ENCODE measurements at regions not wholly inside any gene's neighbourhood (a gene's known extent, or its start where the extent isn't known, plus 50 kb on each side); places are given as distances from the start of the nearest gene placed in this dataset.

- peak overlapping the region; percentile 40 for H3K4me3 ChIP-seq (ENCODE audit: low read length)
- TF ChIP-seq CTCF (conservative IDR thresholded peaks at IDR 0.05; ENCODE audit: low read depth, low read length), result peak; percentile 99
- no peak for DNase-seq (ENCODE audit: low read depth)
Measured at GRCh38 chr6:27772261-27773001, 139.8 kb downstream of the OR2B2 start.

GRCh38 chr6:27771235-27771634 is 141.0 kb downstream of the OR2B2 start:
- DNase-seq (ENCODE audit: low read depth), result no peak
- no peak for TF ChIP-seq CTCF (conservative IDR thresholded peaks at IDR 0.05; ENCODE audit: low read depth, low read length)
- no peak overlapping the region for H3K4me3 ChIP-seq (ENCODE audit: low read length)

GRCh38 chr6:27770724-27771123 is 141.5 kb downstream of the OR2B2 start:
- H3K4me3 ChIP-seq (ENCODE audit: low read length), result no peak overlapping the region
- no peak for DNase-seq (ENCODE audit: low read depth)
- TF ChIP-seq CTCF (conservative IDR thresholded peaks at IDR 0.05; ENCODE audit: low read depth, low read length), result no peak

- TF ChIP-seq CTCF (conservative IDR thresholded peaks at IDR 0.05; ENCODE audit: low read depth, low read length), result no peak
- H3K4me3 ChIP-seq (ENCODE audit: low read length), result no peak overlapping the region
- DNase-seq (ENCODE audit: low read depth), result no peak
Measured at GRCh38 chr6:27768556-27768955, 143.6 kb downstream of the OR2B2 start.

GRCh38 chr6:27767851-27768250 is 144.3 kb downstream of the OR2B2 start:
- DNase-seq (ENCODE audit: low read depth), result no peak

GRCh38 chr6:27766405-27766804 is 145.8 kb downstream of the OR2B2 start:
- DNase-seq (ENCODE audit: low read depth), result no peak
- no peak overlapping the region for H3K4me3 ChIP-seq (ENCODE audit: low read length)
- TF ChIP-seq CTCF (conservative IDR thresholded peaks at IDR 0.05; ENCODE audit: low read depth, low read length), result no peak

More at GRCh38 chr6:27767851-27768250, 144.3 kb downstream of the OR2B2 start:
- no peak for TF ChIP-seq CTCF (conservative IDR thresholded peaks at IDR 0.05; ENCODE audit: low read depth, low read length)
- H3K4me3 ChIP-seq (ENCODE audit: low read length), result no peak overlapping the region

- no peak for TF ChIP-seq CTCF (conservative IDR thresholded peaks at IDR 0.05; ENCODE audit: low read depth, low read length)
- no peak overlapping the region for H3K4me3 ChIP-seq (ENCODE audit: low read length)
- no peak for DNase-seq (ENCODE audit: low read depth)
Measured at GRCh38 chr6:27765028-27765590, 147.1 kb downstream of the OR2B2 start.

Data from retinal pigment epithelial cell (primary cell).